ENCODE measurements at regions not wholly inside any gene's neighbourhood (a gene's known extent, or its start where the extent isn't known, plus 50 kb on each side); places are given as distances from the start of the nearest gene placed in this dataset.

DNA sequence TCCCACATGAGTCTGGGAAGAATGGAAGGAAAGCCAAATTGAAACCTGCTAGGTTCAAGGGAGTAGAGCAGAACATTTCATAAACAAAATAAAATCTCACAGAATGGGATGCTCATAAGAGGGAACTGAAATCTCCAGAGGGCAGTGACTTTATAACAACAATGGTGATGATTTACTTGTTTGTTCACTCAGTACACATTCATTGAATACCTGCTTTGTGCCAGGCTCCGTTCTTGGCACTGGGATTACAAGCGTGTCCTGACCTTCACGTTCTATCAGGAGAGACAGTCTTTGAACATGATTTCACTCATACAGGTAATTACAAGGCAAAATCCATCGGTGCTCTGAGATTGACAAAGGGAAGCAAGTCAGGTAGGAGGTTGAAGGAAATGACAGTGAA lies 356.3 kb downstream of the HAPSTR1 start:
- H3K9ac ChIP-seq (ENCODE audit: low read length): no peak overlapping the region
- no peaks in the 10 kb centered on the region for H3K9me3 ChIP-seq (ENCODE audit: low read length)
- H3K27ac ChIP-seq (ENCODE audit: low read depth, low read length, poor library complexity, severe bottlenecking): no peak overlapping the region
- H3K79me2 ChIP-seq (ENCODE audit: insufficient read depth, low read length): no peaks in the 10 kb centered on the region
- H3K4me3 ChIP-seq (ENCODE audit: low read depth, low read length, poor library complexity, severe bottlenecking): no peak overlapping the region
- H2AFZ ChIP-seq (ENCODE audit: low read length): no peak overlapping the region
- no peak overlapping the region for H3K4me2 ChIP-seq (ENCODE audit: low read length)
- no peaks in the 10 kb centered on the region for H3K27me3 ChIP-seq (ENCODE audit: insufficient read depth, low read length)
- no peaks in the 10 kb centered on the region for H3K36me3 ChIP-seq (ENCODE audit: insufficient read depth, low read length)
- TF ChIP-seq, protein P1, sequence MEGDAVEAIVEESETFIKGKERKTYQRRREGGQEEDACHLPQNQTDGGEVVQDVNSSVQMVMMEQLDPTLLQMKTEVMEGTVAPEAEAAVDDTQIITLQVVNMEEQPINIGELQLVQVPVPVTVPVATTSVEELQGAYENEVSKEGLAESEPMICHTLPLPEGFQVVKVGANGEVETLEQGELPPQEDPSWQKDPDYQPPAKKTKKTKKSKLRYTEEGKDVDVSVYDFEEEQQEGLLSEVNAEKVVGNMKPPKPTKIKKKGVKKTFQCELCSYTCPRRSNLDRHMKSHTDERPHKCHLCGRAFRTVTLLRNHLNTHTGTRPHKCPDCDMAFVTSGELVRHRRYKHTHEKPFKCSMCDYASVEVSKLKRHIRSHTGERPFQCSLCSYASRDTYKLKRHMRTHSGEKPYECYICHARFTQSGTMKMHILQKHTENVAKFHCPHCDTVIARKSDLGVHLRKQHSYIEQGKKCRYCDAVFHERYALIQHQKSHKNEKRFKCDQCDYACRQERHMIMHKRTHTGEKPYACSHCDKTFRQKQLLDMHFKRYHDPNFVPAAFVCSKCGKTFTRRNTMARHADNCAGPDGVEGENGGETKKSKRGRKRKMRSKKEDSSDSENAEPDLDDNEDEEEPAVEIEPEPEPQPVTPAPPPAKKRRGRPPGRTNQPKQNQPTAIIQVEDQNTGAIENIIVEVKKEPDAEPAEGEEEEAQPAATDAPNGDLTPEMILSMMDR (IDR thresholded peaks at IDR 0.05; ENCODE audit: low read length): no peak
- no peak for TF ChIP-seq EZH2 (IDR thresholded peaks at IDR 0.05; ENCODE audit: borderline replicate concordance, low read length)
- no peaks in the 10 kb centered on the region for H3F3A ChIP-seq (ENCODE audit: insufficient read depth, low read length)
- H4K20me1 ChIP-seq (ENCODE audit: insufficient read depth, low read length): no peaks in the 10 kb centered on the region
- H3K9me2 ChIP-seq (ENCODE audit: low read depth, low read length): no peaks in the 10 kb centered on the region
- H3K4me1 ChIP-seq (ENCODE audit: insufficient read depth, low read length, severe bottlenecking): no peaks in the 10 kb centered on the region

DNA sequence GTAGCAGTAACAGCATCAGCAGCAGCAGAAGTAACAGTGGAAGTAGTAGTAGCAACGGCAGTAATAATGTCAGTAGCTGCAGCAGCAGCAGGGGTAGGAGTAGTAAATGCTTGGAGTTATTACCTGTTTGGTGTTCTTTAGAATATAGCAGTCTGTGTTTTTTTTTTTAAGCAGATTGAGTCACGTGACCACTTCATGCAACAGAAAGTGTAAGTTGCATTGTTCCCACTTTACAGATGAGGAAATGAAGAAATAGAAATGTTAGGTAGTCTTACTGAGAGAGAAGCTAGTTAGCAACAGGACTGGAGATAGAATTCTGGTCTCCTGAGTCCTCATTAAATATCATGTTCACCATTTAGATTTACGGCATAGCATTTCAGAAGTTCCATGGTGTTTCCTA lies 358.2 kb downstream of the HAPSTR1 start:
- no peak overlapping the region for H3K4me3 ChIP-seq (ENCODE audit: low read depth, low read length, poor library complexity, severe bottlenecking)
- H3K27me3 ChIP-seq (ENCODE audit: insufficient read depth, low read length): no peaks in the 10 kb centered on the region
- H3F3A ChIP-seq (ENCODE audit: insufficient read depth, low read length): no peaks in the 10 kb centered on the region
- no peaks in the 10 kb centered on the region for H3K36me3 ChIP-seq (ENCODE audit: insufficient read depth, low read length)
- no peak overlapping the region for H2AFZ ChIP-seq (ENCODE audit: low read length)
- TF ChIP-seq, protein P1 (IDR thresholded peaks at IDR 0.05; ENCODE audit: low read length): no peak
- TF ChIP-seq EZH2 (IDR thresholded peaks at IDR 0.05; ENCODE audit: borderline replicate concordance, low read length): no peak
- H3K9ac ChIP-seq (ENCODE audit: low read length): no peak overlapping the region
- no peak overlapping the region for H3K4me2 ChIP-seq (ENCODE audit: low read length)
- H3K4me1 ChIP-seq (ENCODE audit: insufficient read depth, low read length, severe bottlenecking): no peaks in the 10 kb centered on the region
- H3K27ac ChIP-seq (ENCODE audit: low read depth, low read length, poor library complexity, severe bottlenecking): no peak overlapping the region
- H3K9me2 ChIP-seq (ENCODE audit: low read depth, low read length): no peaks in the 10 kb centered on the region
- no peaks in the 10 kb centered on the region for H4K20me1 ChIP-seq (ENCODE audit: insufficient read depth, low read length)
- no peaks in the 10 kb centered on the region for H3K9me3 ChIP-seq (ENCODE audit: low read length)
- no peaks in the 10 kb centered on the region for H3K79me2 ChIP-seq (ENCODE audit: insufficient read depth, low read length)

DNA sequence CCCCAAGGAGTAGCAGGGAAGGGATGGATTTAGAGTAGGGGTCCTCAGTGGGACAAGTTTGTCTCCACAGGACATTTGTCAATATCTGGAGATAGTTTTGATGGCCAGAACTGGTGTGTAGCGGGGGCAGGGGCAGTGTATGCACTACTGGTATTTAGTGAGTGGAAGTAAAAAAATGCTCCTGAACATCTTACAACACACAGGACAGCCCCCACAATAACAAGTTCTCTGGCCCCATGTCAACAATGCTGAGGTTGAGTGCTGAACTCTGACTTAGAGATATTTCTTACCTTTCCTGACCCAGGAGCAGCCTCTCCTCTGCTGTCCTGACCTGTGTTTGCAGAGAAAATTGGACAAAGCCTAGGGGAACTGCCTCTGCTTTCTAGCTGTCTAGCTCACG lies 365.8 kb downstream of the HAPSTR1 start:
- Histone ChIP-seq H3K36me3 (ENCODE audit: insufficient read depth, low read length) (no peaks in the 10 kb centered on the region), H3K9me2 (ENCODE audit: low read depth, low read length) (no peaks in the 10 kb centered on the region), H3K4me2 (ENCODE audit: low read length) (no peak overlapping the region), H3K4me1 (ENCODE audit: insufficient read depth, low read length, severe bottlenecking) (no peaks in the 10 kb centered on the region), H2AFZ (ENCODE audit: low read length) (no peak overlapping the region), H3K4me3 (ENCODE audit: low read depth, low read length, poor library complexity, severe bottlenecking) (no peak overlapping the region), H3K9ac (ENCODE audit: low read length) (no peak overlapping the region), H4K20me1 (ENCODE audit: insufficient read depth, low read length) (no peaks in the 10 kb centered on the region), H3F3A (ENCODE audit: insufficient read depth, low read length) (no peaks in the 10 kb centered on the region), H3K27ac (ENCODE audit: low read depth, low read length, poor library complexity, severe bottlenecking) (no peak overlapping the region), H3K27me3 (ENCODE audit: insufficient read depth, low read length) (no peaks in the 10 kb centered on the region), H3K79me2 (ENCODE audit: insufficient read depth, low read length) (no peaks in the 10 kb centered on the region), H3K9me3 (ENCODE audit: low read length) (no peaks in the 10 kb centered on the region)
- TF ChIP-seq, protein P1 (IDR thresholded peaks at IDR 0.05; ENCODE audit: low read length): no peak
- TF ChIP-seq EZH2 (IDR thresholded peaks at IDR 0.05; ENCODE audit: borderline replicate concordance, low read length): no peak

Measured in OCI-LY1 (cell line).